ENCODE measurements at regions not wholly inside any gene's neighbourhood (a gene's known extent, or its start where the extent isn't known, plus 50 kb on each side); places are given as distances from the start of the nearest gene placed in this dataset.

DNA sequence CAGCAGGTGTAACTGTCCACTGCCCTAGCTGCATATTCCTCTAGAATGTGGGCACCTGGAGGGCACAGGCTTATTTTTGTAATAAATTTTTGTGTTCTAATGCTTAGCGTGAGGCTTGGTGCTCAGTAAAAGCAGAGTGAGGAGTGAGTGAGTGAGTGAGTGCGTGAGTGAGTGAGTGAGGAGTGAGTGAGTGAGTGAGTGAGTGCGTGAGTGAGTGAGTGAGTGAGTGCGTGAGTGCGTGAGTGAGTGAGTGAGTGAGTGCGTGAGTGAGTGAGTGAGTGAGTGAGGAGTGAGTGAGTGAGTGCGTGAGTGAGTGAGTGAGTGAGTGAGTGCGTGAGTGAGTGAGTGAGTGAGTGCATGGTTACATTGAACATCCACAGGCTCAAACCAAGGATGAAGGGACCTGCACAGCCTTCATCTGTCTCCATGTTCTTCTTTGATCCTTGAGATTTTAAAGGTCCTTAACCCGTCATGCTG, 371.5 kb downstream of the MED10 start:
- H3K27me3 ChIP-seq (ENCODE audit: control insufficient read depth, insufficient read depth, low read length), result no peaks in the 10 kb centered on the region
- DNase-seq (no peak), ATAC-seq (no peak)
- WGBS (ENCODE audit: insufficient coverage), result 92% methylated on average over 8 of the region's 9 CpGs
- no peak overlapping the region for H3K27ac Mint-ChIP-seq
- H3K4me3 Mint-ChIP-seq, result no peak overlapping the region
- H3K27ac ChIP-seq (ENCODE audit: low read length), result no peak overlapping the region
- intact Hi-C loops (cut with micrococcal nuclease), result no loop called here
- H3K36me3 ChIP-seq (ENCODE audit: control insufficient read depth, insufficient read depth, low read length), result no peaks in the 10 kb centered on the region
- no peak overlapping the region for H3K4me3 ChIP-seq (ENCODE audit: low read length)
- H3K9me3 Mint-ChIP-seq, result peaks cover 5 to 9% of the 10 kb centered on the region in 2 donors
- no peaks in the 10 kb centered on the region for H3K27me3 Mint-ChIP-seq (ENCODE audit: low read depth in 2 of 2)
- no peaks in the 10 kb centered on the region for H3K4me1 ChIP-seq (ENCODE audit: control insufficient read depth, insufficient read depth, low read length)
- TF ChIP-seq, protein P1, sequence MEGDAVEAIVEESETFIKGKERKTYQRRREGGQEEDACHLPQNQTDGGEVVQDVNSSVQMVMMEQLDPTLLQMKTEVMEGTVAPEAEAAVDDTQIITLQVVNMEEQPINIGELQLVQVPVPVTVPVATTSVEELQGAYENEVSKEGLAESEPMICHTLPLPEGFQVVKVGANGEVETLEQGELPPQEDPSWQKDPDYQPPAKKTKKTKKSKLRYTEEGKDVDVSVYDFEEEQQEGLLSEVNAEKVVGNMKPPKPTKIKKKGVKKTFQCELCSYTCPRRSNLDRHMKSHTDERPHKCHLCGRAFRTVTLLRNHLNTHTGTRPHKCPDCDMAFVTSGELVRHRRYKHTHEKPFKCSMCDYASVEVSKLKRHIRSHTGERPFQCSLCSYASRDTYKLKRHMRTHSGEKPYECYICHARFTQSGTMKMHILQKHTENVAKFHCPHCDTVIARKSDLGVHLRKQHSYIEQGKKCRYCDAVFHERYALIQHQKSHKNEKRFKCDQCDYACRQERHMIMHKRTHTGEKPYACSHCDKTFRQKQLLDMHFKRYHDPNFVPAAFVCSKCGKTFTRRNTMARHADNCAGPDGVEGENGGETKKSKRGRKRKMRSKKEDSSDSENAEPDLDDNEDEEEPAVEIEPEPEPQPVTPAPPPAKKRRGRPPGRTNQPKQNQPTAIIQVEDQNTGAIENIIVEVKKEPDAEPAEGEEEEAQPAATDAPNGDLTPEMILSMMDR (IDR thresholded peaks at IDR 0.05), result no peak
- H3K9me3 ChIP-seq (ENCODE audit: control insufficient read depth, insufficient read depth, low read length), result no peaks in the 10 kb centered on the region
- no peaks in the 10 kb centered on the region for H3K4me1 Mint-ChIP-seq
- no peaks in the 10 kb centered on the region for H3K36me3 Mint-ChIP-seq

DNA sequence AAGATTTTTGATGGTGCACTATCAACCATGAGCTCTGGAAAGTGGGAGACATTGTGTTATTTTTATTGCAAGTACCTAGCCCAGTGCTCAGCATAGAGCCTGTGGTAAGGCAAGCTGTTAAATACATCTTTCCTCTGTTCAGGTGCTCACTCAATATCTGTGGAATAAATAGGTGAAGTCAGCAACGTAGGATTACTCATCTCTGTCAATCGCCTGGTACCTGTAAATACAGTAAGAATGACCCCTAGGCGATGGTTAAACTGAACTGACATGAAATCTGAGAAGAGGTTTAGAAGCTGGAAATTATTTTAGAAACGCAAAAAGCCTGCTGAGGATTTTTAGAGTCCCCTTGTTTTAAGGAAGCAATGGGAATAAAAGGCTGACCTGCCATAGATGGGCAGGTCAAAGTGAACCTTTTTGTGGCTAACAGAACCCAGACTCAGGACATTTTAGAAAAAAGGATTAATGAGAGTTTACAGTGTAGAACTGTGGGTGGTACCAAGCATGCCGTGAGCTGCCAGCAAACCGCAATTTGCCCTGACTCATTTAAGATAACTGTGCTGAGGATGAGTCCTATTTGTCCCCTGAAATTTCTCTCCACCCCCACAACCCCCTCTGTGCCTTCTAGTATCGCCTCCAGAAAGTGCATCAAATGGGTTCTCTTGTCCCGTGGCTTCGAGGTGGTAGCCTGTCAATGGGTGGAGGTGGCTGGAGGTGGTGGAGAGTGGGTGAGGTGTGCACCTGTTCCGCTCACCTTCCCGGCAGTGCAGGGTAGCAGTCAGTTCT, 375.1 kb downstream of the MED10 start:
- Mint-ChIP-seq H3K4me3 (no peak overlapping the region), H3K27me3 (ENCODE audit: low read depth in 2 of 2) (no peaks in the 10 kb centered on the region), H3K4me1 (no peaks in the 10 kb centered on the region), H3K36me3 (no peaks in the 10 kb centered on the region), H3K27ac (no peak overlapping the region), H3K9me3 (peaks cover 5 to 7% of the 10 kb centered on the region in 2 donors)
- DNase-seq (no peak), ATAC-seq (no peak)
- Histone ChIP-seq H3K9me3 (ENCODE audit: control insufficient read depth, insufficient read depth, low read length) (no peaks in the 10 kb centered on the region), H3K4me1 (ENCODE audit: control insufficient read depth, insufficient read depth, low read length) (no peaks in the 10 kb centered on the region), H3K27me3 (ENCODE audit: control insufficient read depth, insufficient read depth, low read length) (no peaks in the 10 kb centered on the region), H3K27ac (ENCODE audit: low read length) (no peak overlapping the region), H3K4me3 (ENCODE audit: low read length) (no peak overlapping the region), H3K36me3 (ENCODE audit: control insufficient read depth, insufficient read depth, low read length) (no peaks in the 10 kb centered on the region)
- 74% methylated on average over 11 of the region's 11 CpGs for WGBS (ENCODE audit: insufficient coverage)
- intact Hi-C loops (cut with micrococcal nuclease), result no loop called here
- TF ChIP-seq, protein P1 (IDR thresholded peaks at IDR 0.05), result no peak

DNA sequence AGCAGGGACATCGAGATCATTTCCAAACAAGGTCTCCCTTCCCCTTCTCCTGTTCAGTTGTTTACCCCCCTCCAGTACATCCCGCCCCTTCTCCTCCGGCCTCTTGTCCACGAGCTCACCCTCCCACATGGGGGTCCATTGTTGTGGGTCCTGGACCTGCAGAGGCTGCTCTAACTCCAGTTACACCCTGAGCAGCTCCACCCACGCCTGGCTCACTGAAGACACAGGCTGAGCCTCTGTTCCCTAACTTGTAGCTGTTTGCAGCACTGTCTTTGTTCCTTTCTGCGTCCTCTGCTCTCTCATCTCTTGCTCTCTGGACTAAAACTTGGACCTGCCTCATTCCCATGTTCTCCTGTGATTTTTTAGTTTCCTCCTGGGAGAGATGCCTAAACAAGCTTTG, 377.5 kb downstream of the MED10 start:
- Mint-ChIP-seq H3K4me1 (no peaks in the 10 kb centered on the region), H3K27ac (no peak overlapping the region), H3K36me3 (peaks cover 8% of the 10 kb centered on the region), H3K4me3 (no peak overlapping the region), H3K27me3 (ENCODE audit: low read depth in 2 of 2) (no peaks in the 10 kb centered on the region), H3K9me3 (peaks cover 3% of the 10 kb centered on the region in 2 donors)
- ATAC-seq (no peak), DNase-seq (no peak)
- Histone ChIP-seq H3K27ac (ENCODE audit: low read length) (no peak overlapping the region), H3K4me1 (ENCODE audit: control insufficient read depth, insufficient read depth, low read length) (no peaks in the 10 kb centered on the region), H3K4me3 (ENCODE audit: low read length) (no peak overlapping the region), H3K27me3 (ENCODE audit: control insufficient read depth, insufficient read depth, low read length) (no peaks in the 10 kb centered on the region), H3K9me3 (ENCODE audit: control insufficient read depth, insufficient read depth, low read length) (peaks cover 5% of the 10 kb centered on the region), H3K36me3 (ENCODE audit: control insufficient read depth, insufficient read depth, low read length) (no peaks in the 10 kb centered on the region)
- WGBS (ENCODE audit: insufficient coverage), result 53% methylated on average over 6 of the region's 6 CpGs
- TF ChIP-seq, protein P1 (IDR thresholded peaks at IDR 0.05), result no peak
- intact Hi-C loops (cut with micrococcal nuclease), result no loop called here

DNA sequence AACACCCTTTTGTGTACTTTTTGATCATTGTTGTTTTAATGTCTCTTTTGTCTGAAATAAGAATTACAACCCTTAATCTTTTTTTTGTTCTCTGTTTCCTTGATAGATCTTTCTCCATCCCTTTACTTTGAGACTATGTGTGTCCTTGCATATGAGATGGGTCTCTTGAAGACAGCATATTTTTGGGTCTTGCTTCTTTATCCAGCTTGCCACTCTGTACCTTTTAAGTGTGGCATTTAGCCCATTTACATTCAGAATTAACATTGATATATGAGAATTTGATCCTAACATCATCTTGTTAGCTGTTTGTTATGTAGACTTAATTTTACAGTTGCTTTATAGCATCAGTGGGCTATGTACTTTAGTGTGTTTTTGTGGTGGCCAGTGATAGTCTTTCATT, 382.5 kb downstream of the MED10 start:
- Mint-ChIP-seq H3K9me3 (peaks cover 4 to 14% of the 10 kb centered on the region in 2 donors), H3K4me1 (no peaks in the 10 kb centered on the region), H3K27ac (no peak overlapping the region), H3K36me3 (peaks cover 18% of the 10 kb centered on the region), H3K4me3 (no peak overlapping the region), H3K27me3 (ENCODE audit: low read depth in 2 of 2) (no peaks in the 10 kb centered on the region)
- Histone ChIP-seq H3K27ac (ENCODE audit: low read length) (no peak overlapping the region), H3K9me3 (ENCODE audit: control insufficient read depth, insufficient read depth, low read length) (peaks cover 5% of the 10 kb centered on the region), H3K4me1 (ENCODE audit: control insufficient read depth, insufficient read depth, low read length) (no peaks in the 10 kb centered on the region), H3K36me3 (ENCODE audit: control insufficient read depth, insufficient read depth, low read length) (no peaks in the 10 kb centered on the region), H3K4me3 (ENCODE audit: low read length) (no peak overlapping the region), H3K27me3 (ENCODE audit: control insufficient read depth, insufficient read depth, low read length) (no peaks in the 10 kb centered on the region)
- intact Hi-C loops (cut with micrococcal nuclease), result no loop called here
- DNase-seq (no peak), ATAC-seq (no peak)
- TF ChIP-seq, protein P1 (IDR thresholded peaks at IDR 0.05), result no peak
